IPS-18a (cell line): ENCODE measurements at regions not wholly inside any gene's neighbourhood (a gene's known extent, or its start where the extent isn't known, plus 50 kb on each side); places are given as distances from the start of the nearest gene placed in this dataset.

Experiments
- H3K27ac ChIP-seq: one replicate; pipeline ENCODE4 v1.5.1; 2013; ENCODE audit warnings: low read length
- H3K27me3 ChIP-seq: one replicate; pipeline ENCODE4 v1.6.1; 2013; ENCODE audit warnings: mild to moderate bottlenecking, low read length; ENCODE audit not compliant: control insufficient read depth, insufficient read depth
- H3K36me3 ChIP-seq: one replicate; pipeline ENCODE4 v1.6.1; 2013; ENCODE audit warnings: low read depth, low read length; ENCODE audit not compliant: control insufficient read depth
- H3K4me1 ChIP-seq: one replicate; pipeline ENCODE4 v1.6.1; 2013; ENCODE audit warnings: low read depth, low read length; ENCODE audit not compliant: control insufficient read depth
- H3K4me3 ChIP-seq: one replicate; pipeline ENCODE4 v1.5.1; 2013; ENCODE audit warnings: low read length
- H3K9ac ChIP-seq: one replicate; pipeline ENCODE4 v1.6.1; 2013; ENCODE audit warnings: mild to moderate bottlenecking, low read length, moderate library complexity
- H3K9me3 ChIP-seq: one replicate; pipeline ENCODE4 v1.6.1; 2013; ENCODE audit warnings: low read depth, low read length; ENCODE audit not compliant: control insufficient read depth

- Histone ChIP-seq H3K4me3 (no peak overlapping the region), H3K27ac (no peak overlapping the region), H3K9me3 (no peaks in the 10 kb centered on the region), H3K4me1 (no peaks in the 10 kb centered on the region), H3K36me3 (no peaks in the 10 kb centered on the region), H3K27me3 (no peaks in the 10 kb centered on the region), H3K9ac (no peak overlapping the region)
Observed at GRCh38 chr9:14011799-14012560, 302.0 kb downstream of the NFIB start.

GRCh38 chr9:14007190-14007769, 306.7 kb downstream of the NFIB start:
- Histone ChIP-seq H3K4me3 (no peak overlapping the region), H3K36me3 (no peaks in the 10 kb centered on the region), H3K27me3 (no peaks in the 10 kb centered on the region), H3K27ac (no peak overlapping the region), H3K9ac (no peak overlapping the region), H3K9me3 (no peaks in the 10 kb centered on the region), H3K4me1 (no peaks in the 10 kb centered on the region)

- Histone ChIP-seq H3K4me1 (no peaks in the 10 kb centered on the region), H3K9ac (no peak overlapping the region), H3K9me3 (no peaks in the 10 kb centered on the region), H3K27ac (no peak overlapping the region), H3K4me3 (no peak overlapping the region), H3K36me3 (no peaks in the 10 kb centered on the region), H3K27me3 (no peaks in the 10 kb centered on the region)
Observed at GRCh38 chr9:14006386-14007187, 307.4 kb downstream of the NFIB start.

- Histone ChIP-seq H3K9ac (no peak overlapping the region), H3K27me3 (no peaks in the 10 kb centered on the region), H3K36me3 (no peaks in the 10 kb centered on the region), H3K27ac (no peak overlapping the region), H3K9me3 (no peaks in the 10 kb centered on the region), H3K4me1 (no peaks in the 10 kb centered on the region), H3K4me3 (no peak overlapping the region)
Observed at GRCh38 chr9:14004110-14004509, 309.8 kb downstream of the NFIB start.

GRCh38 chr9:13994240-13994639, 319.7 kb downstream of the NFIB start:
- H3K4me3 ChIP-seq = no peak overlapping the region
- no peak overlapping the region for H3K27ac ChIP-seq
- no peak overlapping the region for H3K9ac ChIP-seq
- no peaks in the 10 kb centered on the region for H3K36me3 ChIP-seq
- H3K9me3 ChIP-seq = no peaks in the 10 kb centered on the region
- H3K4me1 ChIP-seq = no peaks in the 10 kb centered on the region
- no peaks in the 10 kb centered on the region for H3K27me3 ChIP-seq

GRCh38 chr9:13993632-13994185, 320.2 kb downstream of the NFIB start:
- Histone ChIP-seq H3K27me3 (no peaks in the 10 kb centered on the region), H3K9ac (no peak overlapping the region), H3K4me3 (no peak overlapping the region), H3K9me3 (no peaks in the 10 kb centered on the region), H3K36me3 (no peaks in the 10 kb centered on the region), H3K4me1 (no peaks in the 10 kb centered on the region), H3K27ac (no peak overlapping the region)

- Histone ChIP-seq H3K27ac (no peak overlapping the region), H3K4me3 (no peak overlapping the region), H3K9ac (no peak overlapping the region)
Observed at GRCh38 chr9:13992138-13993088, 321.5 kb downstream of the NFIB start.

GRCh38 chr9:13991395-13991794, 322.5 kb downstream of the NFIB start:
- H3K9ac ChIP-seq = no peak overlapping the region
- no peak overlapping the region for H3K4me3 ChIP-seq
- H3K27me3 ChIP-seq = no peaks in the 10 kb centered on the region
- H3K27ac ChIP-seq = no peak overlapping the region
- H3K9me3 ChIP-seq = no peaks in the 10 kb centered on the region
- H3K36me3 ChIP-seq = no peaks in the 10 kb centered on the region
- H3K4me1 ChIP-seq = no peaks in the 10 kb centered on the region

More at GRCh38 chr9:13992138-13993088, 321.5 kb downstream of the NFIB start:
- no peaks in the 10 kb centered on the region for H3K36me3 ChIP-seq
- no peaks in the 10 kb centered on the region for H3K4me1 ChIP-seq
- H3K9me3 ChIP-seq = no peaks in the 10 kb centered on the region
- H3K27me3 ChIP-seq = no peaks in the 10 kb centered on the region

GRCh38 chr9:13990994-13991393, 322.9 kb downstream of the NFIB start:
- Histone ChIP-seq H3K4me3 (no peak overlapping the region), H3K27me3 (no peaks in the 10 kb centered on the region), H3K9ac (no peak overlapping the region), H3K9me3 (no peaks in the 10 kb centered on the region), H3K4me1 (no peaks in the 10 kb centered on the region), H3K36me3 (no peaks in the 10 kb centered on the region), H3K27ac (no peak overlapping the region)

GRCh38 chr9:13990331-13990730, 323.6 kb downstream of the NFIB start:
- H3K9me3 ChIP-seq = no peaks in the 10 kb centered on the region
- no peak overlapping the region for H3K4me3 ChIP-seq
- no peak overlapping the region for H3K27ac ChIP-seq
- H3K9ac ChIP-seq = no peak overlapping the region
- no peaks in the 10 kb centered on the region for H3K4me1 ChIP-seq
- no peaks in the 10 kb centered on the region for H3K27me3 ChIP-seq
- no peaks in the 10 kb centered on the region for H3K36me3 ChIP-seq

GRCh38 chr9:13988944-13989343, 325.0 kb downstream of the NFIB start:
- Histone ChIP-seq H3K27me3 (no peaks in the 10 kb centered on the region), H3K4me1 (no peaks in the 10 kb centered on the region), H3K27ac (no peak overlapping the region), H3K9ac (no peak overlapping the region), H3K9me3 (no peaks in the 10 kb centered on the region), H3K4me3 (no peak overlapping the region), H3K36me3 (no peaks in the 10 kb centered on the region)
